ENCODE measurements at regions not wholly inside any gene's neighbourhood (a gene's known extent, or its start where the extent isn't known, plus 50 kb on each side); places are given as distances from the start of the nearest gene placed in this dataset.

DNA sequence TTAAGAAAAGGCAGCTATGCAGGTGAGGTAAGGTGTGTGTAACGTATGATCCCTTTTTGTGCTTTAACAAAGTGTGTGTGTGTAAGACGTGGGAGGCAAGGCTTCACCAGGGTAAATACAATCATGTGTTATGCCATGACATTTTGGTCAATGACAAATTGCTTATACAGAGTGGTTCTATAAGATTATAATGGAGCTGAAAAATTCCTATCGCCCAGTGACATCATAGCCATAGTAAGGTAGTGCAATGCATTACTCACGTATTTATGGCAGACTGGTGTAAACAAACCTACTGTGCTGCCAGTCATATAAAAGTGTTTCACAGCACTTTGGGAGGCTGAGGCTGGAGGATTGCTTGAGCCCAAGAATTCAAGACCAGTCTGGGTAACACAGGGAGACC lies 60.2 kb upstream of the LCTL start:
- Histone ChIP-seq H3K79me2 (ENCODE audit: control insufficient read depth, low read length) (no peaks in the 10 kb centered on the region), H3K27ac (ENCODE audit: low read depth, low read length) (no peak overlapping the region), H3K9me3 (ENCODE audit: control insufficient read depth, insufficient read depth, low read length) (no peaks in the 10 kb centered on the region), H3K4me3 (ENCODE audit: low read length) (no peak overlapping the region), H3K36me3 (ENCODE audit: control insufficient read depth, low read length) (no peaks in the 10 kb centered on the region), H4K20me1 (ENCODE audit: control insufficient read depth, insufficient read depth, low read depth, low read length) (no peaks in the 10 kb centered on the region), H3K4me1 (ENCODE audit: control insufficient read depth, low read length) (no peaks in the 10 kb centered on the region), H3K4me2 (ENCODE audit: low read length) (no peak overlapping the region), H3K27me3 (ENCODE audit: control insufficient read depth, low read length) (no peaks in the 10 kb centered on the region; the same call in 1 of the 2 replicates), H3F3A (ENCODE audit: control insufficient read depth, insufficient read depth) (no peaks in the 10 kb centered on the region), H3K9me2 (replicated peaks; ENCODE audit: control insufficient read depth, low read length) (no peaks in the 10 kb centered on the region)
- TF ChIP-seq, protein P1, sequence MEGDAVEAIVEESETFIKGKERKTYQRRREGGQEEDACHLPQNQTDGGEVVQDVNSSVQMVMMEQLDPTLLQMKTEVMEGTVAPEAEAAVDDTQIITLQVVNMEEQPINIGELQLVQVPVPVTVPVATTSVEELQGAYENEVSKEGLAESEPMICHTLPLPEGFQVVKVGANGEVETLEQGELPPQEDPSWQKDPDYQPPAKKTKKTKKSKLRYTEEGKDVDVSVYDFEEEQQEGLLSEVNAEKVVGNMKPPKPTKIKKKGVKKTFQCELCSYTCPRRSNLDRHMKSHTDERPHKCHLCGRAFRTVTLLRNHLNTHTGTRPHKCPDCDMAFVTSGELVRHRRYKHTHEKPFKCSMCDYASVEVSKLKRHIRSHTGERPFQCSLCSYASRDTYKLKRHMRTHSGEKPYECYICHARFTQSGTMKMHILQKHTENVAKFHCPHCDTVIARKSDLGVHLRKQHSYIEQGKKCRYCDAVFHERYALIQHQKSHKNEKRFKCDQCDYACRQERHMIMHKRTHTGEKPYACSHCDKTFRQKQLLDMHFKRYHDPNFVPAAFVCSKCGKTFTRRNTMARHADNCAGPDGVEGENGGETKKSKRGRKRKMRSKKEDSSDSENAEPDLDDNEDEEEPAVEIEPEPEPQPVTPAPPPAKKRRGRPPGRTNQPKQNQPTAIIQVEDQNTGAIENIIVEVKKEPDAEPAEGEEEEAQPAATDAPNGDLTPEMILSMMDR (IDR thresholded peaks at IDR 0.05; ENCODE audit: low read depth, low read length, poor library complexity, severe bottlenecking) = no peak
- no peak for TF ChIP-seq EZH2phosphoT487 (IDR thresholded peaks at IDR 0.05; ENCODE audit: borderline replicate concordance, low read length)

DNA sequence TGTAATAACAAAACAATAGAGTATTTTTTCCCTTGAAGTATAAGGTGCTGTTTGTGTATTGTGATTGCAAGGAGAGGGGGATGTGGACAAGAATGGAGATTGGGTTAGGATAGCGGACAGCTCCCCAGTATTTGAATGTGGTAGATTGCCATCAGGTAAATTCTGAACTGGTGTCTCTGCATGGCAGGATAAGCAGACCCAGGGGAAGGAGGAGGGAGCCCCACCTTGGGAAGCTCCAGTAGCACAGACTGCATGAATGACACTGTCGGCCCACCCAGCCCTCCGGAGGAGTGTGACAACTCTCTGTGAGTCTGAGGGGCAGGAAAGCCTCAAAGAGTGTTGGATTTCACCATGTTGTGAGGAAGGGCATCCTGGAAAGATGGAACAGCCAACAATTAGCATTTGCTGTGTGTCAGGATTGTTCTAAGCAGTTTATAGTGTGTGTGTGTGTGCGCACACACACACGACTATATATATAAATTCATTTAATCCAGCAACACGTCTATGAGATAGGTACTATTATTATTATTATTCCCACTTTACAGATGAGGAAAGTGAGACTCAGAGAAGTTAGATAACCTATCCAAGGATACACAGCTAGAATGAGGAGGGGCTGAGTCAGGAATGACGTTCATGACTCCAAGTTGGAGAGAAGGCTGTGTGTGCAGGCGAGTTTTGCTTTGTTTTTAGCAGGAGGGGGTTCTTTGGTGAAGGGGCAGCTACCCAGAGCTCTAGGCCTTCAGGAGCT lies 63.4 kb upstream of the LCTL start:
- no peak overlapping the region for H3K27ac ChIP-seq (ENCODE audit: low read depth, low read length)
- H3K79me2 ChIP-seq (ENCODE audit: control insufficient read depth, low read length) = no peaks in the 10 kb centered on the region
- no peaks in the 10 kb centered on the region for H3K9me3 ChIP-seq (ENCODE audit: control insufficient read depth, insufficient read depth, low read length)
- TF ChIP-seq, protein P1 (IDR thresholded peaks at IDR 0.05; ENCODE audit: low read depth, low read length, poor library complexity, severe bottlenecking) = no peak
- no peak for TF ChIP-seq EZH2phosphoT487 (IDR thresholded peaks at IDR 0.05; ENCODE audit: borderline replicate concordance, low read length)
- no peaks in the 10 kb centered on the region for H4K20me1 ChIP-seq (ENCODE audit: control insufficient read depth, insufficient read depth, low read depth, low read length)
- H3K4me1 ChIP-seq (ENCODE audit: control insufficient read depth, low read length) = no peaks in the 10 kb centered on the region
- H3K4me3 ChIP-seq (ENCODE audit: low read length) = no peak overlapping the region
- H3F3A ChIP-seq (ENCODE audit: control insufficient read depth, insufficient read depth) = no peaks in the 10 kb centered on the region
- no peaks in the 10 kb centered on the region for H3K9me2 ChIP-seq (replicated peaks; ENCODE audit: control insufficient read depth, low read length)
- no peak overlapping the region for H3K4me2 ChIP-seq (ENCODE audit: low read length)
- no peaks in the 10 kb centered on the region; the same call in 1 of the 2 replicates for H3K27me3 ChIP-seq (ENCODE audit: control insufficient read depth, low read length)
- H3K36me3 ChIP-seq (ENCODE audit: control insufficient read depth, low read length) = no peaks in the 10 kb centered on the region

DNA sequence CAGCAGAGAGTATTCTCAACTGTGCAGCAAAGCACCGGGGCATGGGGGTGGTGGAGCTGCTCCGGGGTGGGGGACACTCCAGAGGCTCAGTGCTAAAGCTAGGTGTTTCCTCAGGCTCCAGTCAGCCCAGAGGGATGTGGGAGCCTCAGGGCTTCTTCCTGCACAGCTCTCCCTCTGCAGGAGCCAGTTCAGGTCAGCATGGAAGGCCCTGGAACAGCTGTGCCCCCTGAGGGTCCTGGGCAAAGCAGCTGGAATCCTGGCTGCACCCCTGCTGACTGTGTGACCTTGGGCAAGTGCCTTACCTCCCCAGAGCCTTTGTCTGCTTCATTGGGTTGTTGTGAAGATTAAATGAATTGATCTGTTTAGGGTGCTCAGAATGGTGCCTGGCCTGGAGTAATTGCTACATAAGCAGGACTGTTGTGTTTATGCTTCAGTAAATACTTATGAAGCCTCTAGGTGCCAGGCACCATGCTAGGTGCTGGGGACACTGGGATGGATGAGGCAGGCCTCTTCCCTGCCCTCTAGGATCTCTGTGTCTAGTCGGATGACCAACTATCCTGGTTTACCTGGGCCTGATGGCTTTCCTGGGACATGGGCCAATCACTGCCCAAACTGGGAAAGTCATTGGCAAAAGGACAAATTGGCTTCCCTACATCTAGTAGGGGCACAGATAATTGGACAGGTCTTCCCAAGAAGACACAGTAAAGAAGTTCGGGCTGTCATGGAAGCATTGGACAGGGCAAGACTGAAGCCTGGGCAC lies 64.2 kb upstream of the LCTL start:
- no peaks in the 10 kb centered on the region for H3K36me3 ChIP-seq (ENCODE audit: control insufficient read depth, low read length)
- H3K4me2 ChIP-seq (ENCODE audit: low read length) = no peak overlapping the region
- no peaks in the 10 kb centered on the region for H3K9me3 ChIP-seq (ENCODE audit: control insufficient read depth, insufficient read depth, low read length)
- no peaks in the 10 kb centered on the region for H3K79me2 ChIP-seq (ENCODE audit: control insufficient read depth, low read length)
- TF ChIP-seq, protein P1 (IDR thresholded peaks at IDR 0.05; ENCODE audit: low read depth, low read length, poor library complexity, severe bottlenecking) = no peak
- no peak for TF ChIP-seq EZH2phosphoT487 (IDR thresholded peaks at IDR 0.05; ENCODE audit: borderline replicate concordance, low read length)
- H3K9me2 ChIP-seq (replicated peaks; ENCODE audit: control insufficient read depth, low read length) = no peaks in the 10 kb centered on the region
- H3K4me1 ChIP-seq (ENCODE audit: control insufficient read depth, low read length) = no peaks in the 10 kb centered on the region
- no peaks in the 10 kb centered on the region for H4K20me1 ChIP-seq (ENCODE audit: control insufficient read depth, insufficient read depth, low read depth, low read length)
- H3F3A ChIP-seq (ENCODE audit: control insufficient read depth, insufficient read depth) = no peaks in the 10 kb centered on the region
- H3K27me3 ChIP-seq (ENCODE audit: control insufficient read depth, low read length) = peaks cover 4% of the 10 kb centered on the region; the same call in 1 of the 2 replicates
- no peak overlapping the region for H3K27ac ChIP-seq (ENCODE audit: low read depth, low read length)
- H3K4me3 ChIP-seq (ENCODE audit: low read length) = no peak overlapping the region
